ENCODE measurements at regions not wholly inside any gene's neighbourhood (a gene's known extent, or its start where the extent isn't known, plus 50 kb on each side); places are given as distances from the start of the nearest gene placed in this dataset.

DNA sequence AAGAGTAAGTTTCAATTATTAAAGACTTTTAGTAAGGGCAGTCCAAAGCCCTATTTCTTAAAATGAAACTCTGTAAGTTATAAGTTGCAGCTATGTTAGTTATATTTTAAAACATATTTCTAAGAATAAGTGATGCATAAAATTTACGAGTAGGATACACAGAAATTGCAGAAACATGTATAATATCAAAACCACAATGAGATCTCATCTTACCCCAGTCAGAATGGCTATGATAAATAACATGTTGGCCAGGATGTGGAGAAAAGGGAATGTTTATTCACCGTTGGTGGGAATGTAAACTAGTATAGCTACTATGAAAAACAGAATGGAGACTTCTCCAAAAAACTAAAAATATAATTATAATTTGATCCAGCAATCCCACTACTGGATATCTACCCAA is 201.2 kb downstream of the CBLN2 start:
- no peak for DNase-seq

DNA sequence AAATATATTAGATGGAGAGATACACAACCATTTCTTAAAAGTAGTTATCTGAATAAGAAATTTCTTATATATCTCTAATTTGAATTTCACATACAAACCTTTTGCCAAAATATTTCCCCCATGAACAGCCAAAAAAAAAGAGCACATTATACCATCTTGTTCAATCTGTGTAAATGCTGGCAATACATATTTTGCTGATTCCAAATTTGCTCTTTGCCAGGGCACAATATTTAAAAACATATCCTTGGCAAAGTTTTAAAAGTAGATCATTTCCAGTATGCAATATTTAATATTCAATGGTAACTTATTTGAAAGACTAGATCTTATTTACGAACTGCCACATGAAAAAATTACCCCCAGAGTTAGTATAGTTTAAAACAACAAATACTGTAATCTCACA is 204.2 kb downstream of the CBLN2 start:
- DNase-seq, result no peak

DNA sequence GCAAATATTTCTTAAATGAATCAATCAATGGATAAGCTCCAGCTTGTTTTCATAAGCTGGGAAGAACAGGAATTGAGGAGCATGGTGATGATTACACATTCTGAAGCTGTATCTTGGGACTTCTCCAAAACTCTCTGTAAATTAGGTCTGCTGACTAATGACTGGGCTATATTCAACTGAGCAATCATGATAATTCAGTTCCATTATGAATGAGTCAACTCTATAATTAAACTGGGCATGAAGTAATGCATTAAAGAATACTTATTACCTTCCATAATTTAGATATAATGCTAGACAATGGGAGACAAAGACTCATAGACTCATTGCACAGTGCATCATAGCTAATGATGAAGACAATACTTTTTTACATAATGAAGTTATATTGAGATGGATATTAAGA is 207.4 kb downstream of the CBLN2 start:
- DNase-seq, result peak in 1 of 2 experiments; percentile 33

DNA sequence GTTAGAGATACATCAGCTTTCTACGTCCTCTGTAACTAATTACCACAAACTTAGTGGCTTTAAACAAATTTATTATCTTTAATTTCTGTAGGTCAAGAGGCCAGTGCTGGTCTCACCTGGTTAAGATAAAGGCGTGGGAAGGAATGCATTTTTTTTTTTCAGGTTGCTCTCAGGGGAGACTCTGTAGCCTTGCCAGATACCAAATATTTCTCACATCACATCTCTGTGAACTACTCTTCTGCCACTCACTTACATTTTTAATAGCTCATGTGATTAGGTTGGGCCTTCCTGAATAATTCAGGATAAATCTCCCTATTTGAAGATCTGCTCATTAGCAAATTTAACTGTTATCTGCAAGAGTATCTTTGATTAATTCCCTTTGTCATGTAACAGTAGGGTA is 214.6 kb downstream of the CBLN2 start:
- no peak for DNase-seq

DNA sequence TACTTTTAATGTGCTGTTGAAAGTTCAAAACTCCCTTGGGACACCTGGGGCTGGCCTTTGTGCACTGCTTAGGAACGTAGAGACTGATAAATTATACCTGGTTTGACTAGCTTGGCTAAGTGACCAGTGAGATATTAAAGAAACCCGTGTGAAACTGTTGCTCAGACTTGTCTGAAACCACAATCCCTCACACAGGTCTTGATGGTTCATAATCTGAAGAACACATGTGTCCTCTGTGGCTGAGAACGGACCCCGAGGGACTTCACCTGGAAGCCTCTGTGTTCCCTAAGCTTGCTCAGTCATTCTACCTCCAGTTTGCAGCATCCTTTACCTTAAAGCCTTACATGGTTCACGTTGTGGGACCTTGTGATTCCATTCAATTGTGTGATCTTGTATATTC is 218.8 kb downstream of the CBLN2 start:
- DNase-seq, result no peak

DNA sequence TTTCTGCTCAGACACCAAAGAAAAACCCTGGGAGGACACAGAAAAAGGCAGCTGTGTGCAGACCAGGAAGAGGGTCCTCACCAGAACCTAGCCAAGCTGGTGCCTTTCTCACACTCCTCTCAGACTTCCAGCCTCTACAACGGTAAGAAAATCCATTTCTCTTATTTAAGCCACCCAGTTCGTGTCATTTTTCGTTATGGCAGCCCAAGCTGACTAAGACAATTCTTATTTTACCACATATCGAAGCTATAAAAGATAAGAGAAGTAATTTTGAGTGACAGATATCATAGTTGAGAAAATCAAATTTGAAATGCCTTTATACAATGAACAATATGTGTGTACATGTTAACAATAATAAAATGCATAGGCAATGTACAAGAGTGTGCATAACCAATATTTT is 219.5 kb downstream of the CBLN2 start:
- DNase-seq, result no peak

DNA sequence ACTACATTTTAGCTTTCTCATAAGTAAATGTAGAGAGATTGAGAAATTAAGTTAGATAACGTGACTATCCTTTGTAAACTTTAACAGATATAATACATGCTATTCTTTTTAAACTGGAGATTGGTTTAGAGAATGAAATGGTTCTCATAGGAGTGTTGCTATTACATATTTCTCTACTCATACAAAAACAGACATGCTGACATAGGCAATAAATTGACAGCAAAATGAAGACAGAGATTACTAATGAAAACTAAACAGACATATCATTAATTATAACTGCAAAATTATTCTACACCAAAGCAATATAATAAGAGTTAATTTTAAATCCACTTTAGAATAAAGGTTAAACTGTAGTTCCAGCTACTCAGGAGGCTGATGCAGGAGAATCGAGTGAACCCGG is 227.6 kb downstream of the CBLN2 start:
- no peak for DNase-seq

DNA sequence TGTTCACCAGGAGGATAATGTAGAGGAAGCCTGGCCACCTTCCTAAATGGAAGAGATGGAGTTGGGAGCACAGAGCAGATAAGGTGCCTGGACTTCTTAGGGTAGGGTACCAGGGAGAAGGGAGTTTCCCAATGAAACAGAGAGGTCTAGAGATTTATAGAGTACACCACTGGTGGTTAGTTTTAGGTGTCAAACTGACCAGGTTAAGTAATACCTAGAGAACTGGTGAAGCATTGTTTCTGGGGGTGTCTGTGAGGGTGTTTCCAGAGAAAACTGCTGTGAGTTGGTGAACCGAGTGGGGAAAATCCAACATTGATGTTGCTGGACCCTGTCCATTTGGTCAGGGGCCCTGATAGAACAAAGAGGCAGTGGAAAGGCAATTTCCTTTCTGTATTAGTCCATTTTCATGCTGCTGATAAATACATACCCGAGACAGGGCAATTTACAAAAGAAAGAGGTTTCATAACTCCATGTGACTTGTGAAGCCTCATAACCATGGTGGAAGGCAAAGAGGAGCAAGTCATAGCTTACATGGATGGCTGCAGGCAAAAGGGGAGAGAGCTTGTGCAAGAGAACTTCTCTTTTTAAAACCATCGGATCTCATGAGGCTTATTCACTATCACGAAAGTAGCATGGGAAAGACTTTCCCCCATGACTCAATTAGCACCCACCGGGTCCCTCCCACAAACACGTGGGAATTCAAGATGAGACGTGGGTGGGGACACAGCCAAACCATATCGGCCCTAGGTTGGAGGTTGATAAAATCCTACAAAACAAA is 260.8 kb downstream of the CBLN2 start:
- DNase-seq, result no peak

DNA sequence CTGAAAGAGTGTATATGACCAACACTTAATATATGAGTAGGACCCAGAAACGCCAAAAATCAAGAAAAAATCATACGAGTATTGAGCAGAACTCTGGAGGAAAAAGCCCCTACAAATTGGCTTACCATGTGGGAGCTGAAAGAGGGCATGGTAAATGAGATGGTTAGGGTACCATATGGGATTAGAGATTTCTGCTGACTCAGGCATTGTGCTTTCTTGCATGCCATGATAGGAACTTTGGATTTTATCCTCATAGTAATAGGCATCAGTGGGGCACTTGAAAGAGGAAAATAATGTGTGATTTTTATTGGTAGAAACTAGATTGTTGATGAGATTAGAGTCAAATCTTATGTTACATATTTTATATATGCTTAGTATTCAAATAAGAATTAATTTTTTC is 271.1 kb downstream of the CBLN2 start:
- DNase-seq, result no peak

DNA sequence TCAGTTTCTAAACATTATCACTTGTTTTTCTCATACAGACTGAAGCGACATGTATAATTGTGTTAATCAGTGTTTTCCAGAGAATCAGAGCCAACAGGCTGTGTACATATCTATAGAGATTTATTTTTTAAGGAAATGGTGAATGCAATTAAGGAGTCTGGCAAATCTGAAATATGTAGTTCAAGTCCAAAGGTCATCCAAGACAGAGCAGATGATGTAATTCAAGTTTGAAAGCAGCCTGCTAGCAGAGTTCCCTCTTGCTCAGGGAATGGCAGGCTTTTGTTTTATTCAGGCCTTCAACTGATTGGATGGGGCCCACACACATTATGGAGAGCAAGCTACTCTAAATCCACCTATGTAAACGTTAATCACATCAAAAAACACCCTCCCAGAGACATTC is 282.6 kb downstream of the CBLN2 start:
- DNase-seq, result no peak

DNA sequence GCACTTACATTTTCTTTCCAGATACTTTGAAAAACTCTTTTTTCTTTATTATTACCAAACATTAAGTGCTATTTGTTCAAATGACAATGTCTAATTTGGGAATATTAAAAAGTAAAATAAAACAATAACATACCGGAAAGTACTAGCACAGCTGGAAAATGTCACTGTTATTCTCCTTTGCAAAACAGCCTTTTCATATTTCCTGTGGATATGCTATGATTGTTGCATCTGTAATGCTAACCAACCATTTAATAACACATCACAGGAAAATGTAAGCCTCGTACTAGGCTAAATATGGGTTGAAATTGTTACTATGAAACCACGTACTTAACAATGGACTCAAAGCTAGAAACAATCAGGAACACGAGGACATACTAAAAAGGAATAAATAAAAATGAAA is 298.1 kb downstream of the CBLN2 start:
- no peak for DNase-seq

DNA sequence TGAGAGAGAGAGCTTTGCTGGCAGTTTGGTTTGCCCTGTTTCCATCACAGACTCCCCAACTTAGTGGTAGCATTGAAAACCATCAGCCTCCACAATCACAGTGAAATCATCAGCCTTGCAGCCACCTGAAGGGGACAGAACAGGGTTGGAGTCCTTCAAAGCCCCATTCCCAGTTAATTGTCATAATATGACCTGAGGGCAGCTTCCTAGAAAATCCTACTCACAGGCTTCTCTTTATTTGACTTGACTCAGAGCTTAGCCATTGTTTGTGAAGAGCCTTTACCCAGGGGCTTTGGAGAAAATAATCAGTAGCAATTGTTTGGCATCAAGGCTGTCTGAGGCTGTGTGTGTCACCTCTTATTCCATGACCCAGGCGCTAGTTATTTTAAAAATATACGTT is 308.7 kb downstream of the CBLN2 start:
- peak; percentile 13 to 36 for DNase-seq

DNA sequence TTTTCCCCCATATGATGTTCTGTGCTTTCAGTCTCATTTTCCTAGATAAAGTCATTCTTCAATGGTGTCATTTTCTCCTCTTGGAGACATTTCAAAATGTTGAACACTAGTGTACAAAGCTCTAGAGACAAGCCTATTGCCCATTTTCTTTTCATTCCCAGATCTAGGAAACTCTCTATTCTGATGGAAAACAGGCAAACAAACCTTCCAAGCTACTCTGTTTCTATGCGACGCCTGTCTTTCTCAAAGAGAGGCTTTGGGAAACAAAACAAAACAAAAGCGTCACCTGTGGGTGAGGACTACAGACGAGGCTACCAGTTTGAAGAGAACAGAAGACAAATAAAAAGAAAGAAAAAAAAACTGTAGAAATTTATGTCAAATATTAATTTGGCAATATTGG is 311.0 kb downstream of the CBLN2 start:
- DNase-seq, result no peak

DNA sequence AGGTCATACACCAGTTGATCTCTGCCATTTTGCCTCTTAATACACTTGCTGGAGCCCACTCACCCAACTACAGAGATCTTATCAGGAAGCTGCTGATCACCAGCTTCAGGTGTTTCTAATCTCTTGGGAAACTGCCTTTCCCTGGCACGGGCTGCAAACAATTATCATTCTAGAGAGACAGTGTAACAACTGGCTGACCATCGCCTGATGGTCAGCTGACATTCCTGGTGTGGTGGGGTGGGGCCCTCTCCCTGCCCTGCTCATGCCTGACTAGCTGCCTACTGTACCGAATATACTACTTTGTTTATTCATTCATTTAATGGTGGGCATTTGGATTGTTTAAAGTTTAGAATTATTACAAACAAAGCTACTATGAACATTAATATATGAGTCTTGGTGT is 311.5 kb downstream of the CBLN2 start:
- no peak for DNase-seq

DNA sequence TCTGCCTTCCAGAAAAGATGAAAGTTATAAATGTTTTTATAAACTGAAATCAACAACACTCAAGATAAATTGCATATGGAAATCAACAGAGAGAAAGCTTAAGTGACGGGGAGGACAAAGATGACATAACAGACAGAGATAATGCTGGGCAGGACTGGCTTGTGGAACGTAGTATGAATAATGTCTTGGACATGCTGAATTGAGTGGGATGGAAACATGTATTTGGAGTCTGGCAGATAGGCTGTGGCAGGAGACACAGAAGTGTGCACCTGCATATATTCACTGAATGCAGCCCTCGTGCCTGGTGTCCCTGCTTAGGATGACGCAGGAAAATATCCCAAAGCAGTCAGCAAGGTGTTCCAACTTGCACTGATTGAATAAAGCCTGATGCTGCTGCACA is 318.2 kb downstream of the CBLN2 start:
- DNase-seq, result no peak

DNA sequence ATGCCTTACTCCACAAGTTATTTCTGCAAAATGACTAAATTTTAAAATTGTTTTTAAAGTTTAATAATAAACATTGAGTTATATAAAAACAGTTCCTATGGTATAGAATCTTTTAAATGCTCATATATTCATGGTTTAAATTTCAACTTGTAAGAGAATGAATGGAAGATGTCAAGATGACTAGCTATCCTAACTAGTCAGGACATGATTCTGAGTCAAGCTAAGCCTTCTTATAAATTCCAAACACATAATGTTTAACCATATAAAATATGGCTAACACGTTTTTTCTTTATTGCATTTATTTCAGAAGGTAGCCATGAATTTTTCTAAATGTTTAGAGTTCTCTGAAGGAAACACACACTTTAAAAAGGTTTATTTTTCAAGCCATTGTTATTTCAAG is 320.4 kb downstream of the CBLN2 start:
- no peak for DNase-seq

DNA sequence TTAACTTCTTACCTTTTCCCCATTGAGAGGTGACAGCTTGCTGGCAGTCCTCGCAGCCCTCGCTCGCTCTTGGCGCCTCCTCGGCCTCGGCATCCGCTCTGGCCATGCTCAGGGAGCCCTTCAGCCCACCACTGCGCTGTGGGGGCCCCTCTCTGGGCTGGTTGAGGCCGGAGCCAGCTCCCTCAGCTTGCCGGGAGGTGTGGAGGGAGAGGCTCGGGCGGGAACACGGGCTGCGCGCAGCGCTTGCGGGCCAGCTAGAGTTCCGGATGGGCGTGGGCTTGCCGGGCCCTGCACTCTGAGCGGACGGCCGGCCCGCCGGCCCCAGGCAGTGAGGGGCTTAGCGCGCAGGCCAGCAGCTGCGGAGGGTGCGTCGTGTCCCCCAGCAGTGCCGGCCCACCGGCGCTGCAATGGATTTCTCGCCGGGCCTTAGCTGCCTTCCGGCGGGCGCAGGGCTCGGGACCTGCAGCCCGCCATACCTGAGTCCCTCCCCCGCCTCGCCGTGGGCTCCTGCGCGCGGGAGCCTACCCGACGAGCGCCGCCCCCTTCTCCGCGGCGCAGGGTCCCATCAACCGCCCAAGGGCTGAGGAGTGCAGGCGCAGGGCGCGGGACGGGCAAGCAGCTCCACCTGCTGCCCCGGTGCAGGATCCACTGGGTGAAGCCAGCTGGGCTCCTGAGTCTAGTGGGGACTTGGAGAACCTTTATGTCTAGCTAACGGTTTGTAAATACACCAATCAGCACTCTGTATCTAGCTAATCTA is 335.0 kb downstream of the CBLN2 start:
- no peak for DNase-seq

DNA sequence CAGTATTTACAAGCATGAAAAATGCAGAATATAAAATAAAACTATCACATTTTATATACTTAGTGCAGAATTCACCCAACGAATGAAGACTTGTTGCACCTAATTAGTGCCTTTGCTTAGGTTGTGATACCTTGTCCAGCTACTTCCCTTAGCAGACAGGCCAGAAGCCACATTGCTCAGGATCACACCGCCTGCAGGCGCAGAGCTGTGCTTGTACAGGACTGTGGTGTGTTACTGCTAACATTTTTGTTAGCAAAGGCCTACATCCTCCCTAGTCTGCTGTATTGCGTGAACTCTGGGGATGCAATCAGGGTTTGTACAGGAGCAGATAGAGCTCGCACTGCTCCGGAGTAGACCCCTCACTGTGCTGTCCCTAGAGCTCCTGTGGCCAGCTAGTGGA is 336.9 kb downstream of the CBLN2 start:
- DNase-seq, result no peak

DNA sequence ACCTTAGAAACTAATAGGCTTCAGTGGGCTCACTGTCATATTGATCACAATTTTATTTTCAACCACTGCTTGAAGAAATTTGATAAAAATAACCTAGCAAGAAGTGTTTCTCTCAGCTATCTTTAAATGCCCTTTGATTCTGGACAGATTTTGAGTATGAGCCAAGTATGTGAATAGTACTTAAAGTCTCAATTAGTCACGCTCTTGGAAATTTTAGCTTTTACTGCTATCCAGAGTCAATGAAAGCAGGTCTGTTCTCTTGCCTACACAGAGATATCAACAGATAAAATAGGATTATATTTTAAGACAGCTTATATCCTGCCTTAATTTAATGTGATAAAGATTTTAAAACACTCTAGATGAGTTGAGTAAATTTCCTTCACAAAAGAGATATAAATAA is 337.3 kb downstream of the CBLN2 start:
- no peak for DNase-seq

DNA sequence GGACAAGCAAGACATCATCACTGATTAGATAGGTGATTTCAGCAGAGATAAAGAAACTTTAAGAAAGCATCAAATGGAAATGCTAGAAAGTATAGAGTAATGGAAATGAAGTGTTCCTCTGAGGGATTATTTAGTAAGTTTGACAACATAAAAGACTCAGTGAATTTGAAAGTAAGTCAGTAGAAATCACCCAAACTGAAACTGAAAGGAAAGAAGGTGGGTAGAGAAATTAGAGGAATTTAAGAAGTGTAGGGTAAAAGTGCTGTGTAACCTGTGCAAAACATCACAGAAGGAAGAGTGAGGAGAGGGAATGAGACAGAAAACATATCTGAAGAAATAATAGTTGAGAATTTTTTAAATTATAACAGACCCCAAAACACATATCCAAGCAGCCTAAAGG is 343.1 kb downstream of the CBLN2 start:
- no peak for DNase-seq

DNA sequence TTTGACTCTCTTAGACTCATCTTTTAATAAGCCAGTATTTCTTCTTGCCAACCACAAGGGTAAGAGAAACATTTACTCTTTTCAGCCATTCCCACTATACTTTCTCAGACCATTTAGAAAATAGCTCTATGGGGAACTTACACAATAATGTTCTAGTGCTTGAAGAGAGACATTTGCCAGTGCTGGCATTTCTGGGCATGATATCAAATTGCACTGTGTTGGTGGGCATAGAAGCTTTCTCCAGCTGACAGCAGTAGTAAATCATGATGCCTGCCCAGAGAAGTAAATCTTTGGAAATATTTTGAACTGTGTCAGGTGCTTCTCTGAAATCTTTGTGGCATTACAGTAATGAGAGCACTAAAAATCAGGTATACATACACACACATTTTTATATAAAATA is 346.6 kb downstream of the CBLN2 start:
- no peak for DNase-seq

DNA sequence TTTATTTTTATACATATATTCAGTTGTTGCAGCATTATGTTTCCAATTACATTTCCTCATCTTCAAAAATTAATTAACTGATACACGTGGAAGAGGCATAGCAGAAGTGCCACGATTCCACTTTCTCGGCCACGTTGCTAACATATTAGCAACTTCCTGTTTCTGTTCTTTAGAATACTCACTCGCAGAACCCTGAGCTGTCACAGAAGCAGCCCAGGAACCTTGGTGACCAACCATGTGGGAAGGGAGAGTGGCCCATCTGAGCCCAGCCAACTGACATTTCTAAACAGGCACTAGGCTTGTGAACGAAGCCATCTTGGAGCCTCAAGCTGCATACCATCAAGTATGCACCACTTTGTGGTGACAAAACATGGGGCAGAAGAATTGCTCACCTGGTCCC is 350.1 kb downstream of the CBLN2 start:
- DNase-seq, result no peak

DNA sequence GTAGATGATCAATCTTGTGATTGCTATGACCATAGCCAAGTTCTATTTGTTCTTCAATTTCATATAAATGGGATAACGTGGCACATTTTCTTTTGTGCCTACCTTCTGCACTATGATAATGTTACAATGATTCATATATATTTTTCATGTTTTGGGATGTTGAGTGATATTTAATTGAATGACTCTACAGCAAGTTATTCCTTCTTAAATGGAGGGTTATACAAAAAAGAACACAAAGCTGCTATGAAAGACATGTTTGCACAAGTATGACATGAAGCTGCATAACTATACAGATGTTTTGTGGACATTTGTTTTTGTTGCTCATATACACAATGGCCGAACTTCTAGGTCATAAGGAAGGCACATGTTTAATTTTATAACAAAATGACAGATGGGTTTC is 356.2 kb downstream of the CBLN2 start:
- DNase-seq, result no peak

DNA sequence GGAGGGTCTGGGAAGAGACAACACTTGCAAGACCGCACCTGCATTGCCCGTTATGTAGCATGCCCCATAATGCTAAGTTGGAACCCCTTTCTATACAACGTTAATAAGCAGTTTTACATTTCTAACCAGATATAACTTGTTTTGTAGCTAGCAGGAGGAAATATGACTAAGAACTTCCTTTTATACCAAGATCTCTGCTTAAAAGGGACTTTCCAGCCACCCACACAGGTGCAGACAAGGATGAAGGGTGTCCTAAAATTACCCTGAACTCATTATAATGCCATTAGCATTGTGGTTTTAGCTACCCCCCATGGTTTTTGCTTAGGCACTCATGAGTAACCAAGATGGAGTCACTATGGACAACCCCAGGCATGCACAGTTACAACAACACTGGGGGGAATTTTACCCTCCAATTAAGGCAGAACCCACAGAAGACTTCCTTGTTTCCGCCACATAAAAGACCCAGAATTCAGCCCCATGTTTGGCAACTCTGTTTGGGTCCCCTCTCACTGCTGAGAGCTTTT is 362.8 kb downstream of the CBLN2 start:
- no peak for DNase-seq

DNA sequence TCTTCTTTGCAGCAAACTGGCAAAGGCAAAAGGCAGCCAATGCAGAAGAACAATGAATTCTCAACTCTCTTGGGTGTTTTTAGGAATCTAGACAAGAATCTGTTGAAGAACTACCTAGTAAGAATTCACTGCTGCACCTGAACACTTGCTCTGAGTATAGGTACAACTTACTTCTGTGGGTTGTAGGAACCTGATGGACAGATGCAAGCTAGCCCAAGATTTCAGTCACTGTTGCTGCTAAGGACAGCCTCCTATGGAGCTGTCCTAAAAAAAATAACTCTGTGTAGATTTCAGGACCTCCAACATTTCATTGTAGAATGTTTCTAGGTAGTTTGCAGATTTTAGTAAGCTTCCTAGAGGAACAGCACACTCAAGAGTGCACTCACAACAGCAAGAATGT is 363.5 kb downstream of the CBLN2 start:
- no peak for DNase-seq

All from NCI-H2081 (cell line).